ENCODE measurements at regions not wholly inside any gene's neighbourhood (a gene's known extent, or its start where the extent isn't known, plus 50 kb on each side); places are given as distances from the start of the nearest gene placed in this dataset.

DNA sequence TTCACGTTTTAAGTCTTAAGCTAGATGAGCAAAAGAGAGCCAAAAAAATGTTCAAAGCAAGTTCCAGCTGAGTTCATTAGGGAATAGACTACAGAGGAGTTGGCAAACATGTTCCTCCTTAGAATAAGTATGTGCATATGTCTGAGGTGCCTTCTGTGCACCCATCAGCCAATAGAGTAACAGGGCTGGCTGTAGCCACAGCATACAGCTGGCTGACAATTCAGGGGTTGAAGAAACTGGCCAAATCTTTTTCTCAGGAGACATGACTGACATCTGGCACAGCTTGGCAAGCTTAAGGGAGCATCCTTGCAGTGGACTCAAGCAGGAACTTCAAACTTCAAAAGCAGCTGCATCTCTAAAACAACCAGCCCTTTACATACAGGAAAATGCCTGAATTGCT lies 414.8 kb upstream of the PCDH20 start:
- ChIA-PET POLR2A (no interaction called here), CTCF (interaction anchor here (1.5 kb wide), 1 partner anchor 17 kb away, joined by 4 read pairs; no protein-coding TSS in a partner anchor)
- TF ChIP-seq, protein P1, sequence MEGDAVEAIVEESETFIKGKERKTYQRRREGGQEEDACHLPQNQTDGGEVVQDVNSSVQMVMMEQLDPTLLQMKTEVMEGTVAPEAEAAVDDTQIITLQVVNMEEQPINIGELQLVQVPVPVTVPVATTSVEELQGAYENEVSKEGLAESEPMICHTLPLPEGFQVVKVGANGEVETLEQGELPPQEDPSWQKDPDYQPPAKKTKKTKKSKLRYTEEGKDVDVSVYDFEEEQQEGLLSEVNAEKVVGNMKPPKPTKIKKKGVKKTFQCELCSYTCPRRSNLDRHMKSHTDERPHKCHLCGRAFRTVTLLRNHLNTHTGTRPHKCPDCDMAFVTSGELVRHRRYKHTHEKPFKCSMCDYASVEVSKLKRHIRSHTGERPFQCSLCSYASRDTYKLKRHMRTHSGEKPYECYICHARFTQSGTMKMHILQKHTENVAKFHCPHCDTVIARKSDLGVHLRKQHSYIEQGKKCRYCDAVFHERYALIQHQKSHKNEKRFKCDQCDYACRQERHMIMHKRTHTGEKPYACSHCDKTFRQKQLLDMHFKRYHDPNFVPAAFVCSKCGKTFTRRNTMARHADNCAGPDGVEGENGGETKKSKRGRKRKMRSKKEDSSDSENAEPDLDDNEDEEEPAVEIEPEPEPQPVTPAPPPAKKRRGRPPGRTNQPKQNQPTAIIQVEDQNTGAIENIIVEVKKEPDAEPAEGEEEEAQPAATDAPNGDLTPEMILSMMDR (IDR thresholded peaks at IDR 0.05; ENCODE audit: control extremely low read depth, extremely low read depth, low read depth, missing control alignments), result no peak
- DNase-seq (ENCODE audit: extremely low spot score), result no peak

GRCh38 chr13:61824168-61824567 lies 408.5 kb upstream of the PCDH20 start:
- TF ChIP-seq, protein P1 (IDR thresholded peaks at IDR 0.05; ENCODE audit: control extremely low read depth, extremely low read depth, low read depth, missing control alignments), result no peak
- no peak for DNase-seq (ENCODE audit: extremely low spot score)
- ChIA-PET POLR2A (no interaction called here), CTCF (no interaction called here)

DNA sequence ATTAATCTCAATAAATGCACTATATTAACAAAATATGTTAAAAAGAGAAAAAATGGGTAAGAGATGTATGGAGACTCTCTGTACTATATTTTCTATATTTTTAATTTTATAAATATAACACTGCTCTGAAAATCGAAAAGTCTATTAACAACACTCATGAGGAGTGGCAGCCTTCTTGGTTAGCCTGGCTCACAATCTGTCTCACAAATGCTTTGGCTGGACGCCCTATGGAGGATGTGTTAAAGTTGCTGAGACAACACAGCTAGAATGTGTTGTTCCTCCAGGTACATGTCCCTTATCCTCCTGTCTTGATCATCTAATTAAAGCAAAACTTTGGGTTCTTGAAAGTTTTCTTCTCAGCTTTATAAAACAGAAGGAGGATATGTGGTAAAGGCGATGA lies 396.6 kb upstream of the PCDH20 start:
- no peak for DNase-seq (ENCODE audit: extremely low spot score)
- ChIA-PET POLR2A (no interaction called here), CTCF (interaction anchor here (2.0 kb wide), 1 partner anchor 17 kb away, joined by 4 read pairs; no protein-coding TSS in a partner anchor)
- TF ChIP-seq, protein P1 (IDR thresholded peaks at IDR 0.05; ENCODE audit: control extremely low read depth, extremely low read depth, low read depth, missing control alignments), result no peak

DNA sequence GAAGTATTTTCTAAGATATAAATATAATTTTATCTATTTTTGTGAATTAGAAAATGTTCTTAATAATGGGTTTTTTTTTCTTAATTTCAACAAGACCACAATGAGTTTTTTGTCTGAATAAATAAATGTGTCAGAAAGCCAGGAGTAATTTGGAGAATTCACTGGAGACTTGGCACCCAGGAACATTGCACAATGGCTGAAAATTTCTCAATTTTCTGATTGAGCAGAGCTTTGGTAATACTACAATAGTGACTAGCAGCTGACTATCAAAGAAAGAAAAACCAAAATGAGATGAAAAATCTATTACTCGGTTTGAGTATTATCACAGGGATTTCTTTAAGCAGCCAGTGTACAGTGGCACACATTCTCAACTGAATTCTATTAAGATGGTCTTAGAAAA lies 394.4 kb upstream of the PCDH20 start:
- DNase-seq (ENCODE audit: extremely low spot score), result no peak
- ChIA-PET CTCF (no interaction called here), POLR2A (no interaction called here)
- TF ChIP-seq, protein P1 (IDR thresholded peaks at IDR 0.05; ENCODE audit: control extremely low read depth, extremely low read depth, low read depth, missing control alignments), result no peak

GRCh38 chr13:61797397-61797796 lies 381.7 kb upstream of the PCDH20 start:
- TF ChIP-seq, protein P1 (IDR thresholded peaks at IDR 0.05; ENCODE audit: control extremely low read depth, extremely low read depth, low read depth, missing control alignments), result no peak
- ChIA-PET CTCF (no interaction called here), POLR2A (no interaction called here)
- no peak for DNase-seq (ENCODE audit: extremely low spot score)

DNA sequence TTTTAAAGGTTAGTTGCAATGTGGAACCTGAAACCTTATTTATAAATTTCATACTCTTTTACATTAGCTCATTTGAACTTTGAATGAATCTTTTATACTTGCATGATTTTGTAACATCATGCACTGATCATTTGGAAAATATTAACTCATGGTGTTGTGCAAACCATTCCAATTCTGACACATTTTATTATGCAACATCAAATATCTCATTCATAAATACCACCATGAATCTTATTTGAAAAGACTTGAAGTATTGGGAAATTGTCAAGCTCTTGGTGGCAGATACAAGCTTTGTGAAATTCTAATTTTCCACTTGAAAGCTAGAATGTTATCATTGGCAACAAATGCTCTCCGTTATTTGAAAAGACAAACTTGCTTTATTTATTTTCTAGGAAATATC lies 379.9 kb upstream of the PCDH20 start:
- ChIA-PET CTCF (interaction anchor here (1.3 kb wide), 1 partner anchor 15 kb away, joined by 3 read pairs; no protein-coding TSS in a partner anchor), POLR2A (no interaction called here)
- TF ChIP-seq, protein P1 (IDR thresholded peaks at IDR 0.05; ENCODE audit: control extremely low read depth, extremely low read depth, low read depth, missing control alignments), result no peak
- no peak for DNase-seq (ENCODE audit: extremely low spot score)

DNA sequence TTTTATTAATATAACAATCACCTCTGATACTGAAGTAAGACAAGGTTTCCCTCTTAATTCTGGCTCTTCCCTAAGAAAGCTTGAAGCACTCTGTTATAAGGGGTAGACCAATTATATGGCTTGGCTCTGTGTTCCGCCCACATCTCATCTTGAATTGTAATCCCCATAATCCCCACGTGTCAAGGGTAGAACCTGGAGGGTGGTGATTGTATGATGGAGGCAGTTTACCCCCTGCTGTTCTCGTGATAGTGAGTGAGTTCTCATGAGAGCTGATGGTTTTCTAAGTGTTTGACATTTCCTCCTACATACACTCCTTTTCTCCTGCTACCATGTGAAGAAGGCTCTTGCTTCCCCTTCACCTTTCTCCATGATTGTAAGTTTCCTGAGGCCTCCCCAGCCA lies 363.8 kb upstream of the PCDH20 start:
- POLR2A ChIA-PET, result no interaction called here
- DNase-seq (ENCODE audit: extremely low spot score), result no peak
- CTCF ChIA-PET, result no interaction called here
- TF ChIP-seq, protein P1 (IDR thresholded peaks at IDR 0.05; ENCODE audit: control extremely low read depth, extremely low read depth, low read depth, missing control alignments), result no peak
